Vagina (tissue), 2 donors: ENCODE measurements at regions not wholly inside any gene's neighbourhood (a gene's known extent, or its start where the extent isn't known, plus 50 kb on each side); places are given as distances from the start of the nearest gene placed in this dataset.

Experiments used
- CTCF ChIP-seq, 3 experiments: fragments of 450-650 bp in 2 of 3; fragments of 200-600 bp in 1 of 3; sonication (generic) in 1 of 3; IDR thresholded peaks; one replicate each; pipeline ENCODE4 v1.5.1; 2017 to 2019; ENCODE audit warnings: antibody characterized with exemption in 3 of 3, mild to moderate bottlenecking in 2 of 3, moderate library complexity in 2 of 3
- POLR2A ChIP-seq, 2 donors: fragments of 450-650 bp; IDR thresholded peaks; one replicate each; pipeline ENCODE4 v1.6.1; 2017; ENCODE audit warnings: antibody characterized with exemption in 2 of 2, mild to moderate bottlenecking in 2 of 2, moderate library complexity in 2 of 2
- POLR2AphosphoS5 ChIP-seq, 2 donors: sonication (generic); formaldehyde crosslinking; IDR thresholded peaks; one replicate each; pipeline ENCODE4 v1.9.0; 2017; ENCODE audit warnings: antibody characterized with exemption in 2 of 2, mild to moderate bottlenecking in 2 of 2, low read depth in 1 of 2; ENCODE audit not compliant: insufficient read depth in 1 of 2

GRCh38 chr6:50591135-50591534 is 122.2 kb upstream of the TFAP2D start:
- TF ChIP-seq POLR2A (IDR thresholded peaks at IDR 0.05) (no peak), POLR2AphosphoS5 (IDR thresholded peaks at IDR 0.05; ENCODE audit: insufficient read depth in 1 of 2, low read depth in 1 of 2) (no peak), CTCF (IDR thresholded peaks at IDR 0.05) (no peak)
